Ovary (tissue), 3 donors: ENCODE measurements at regions not wholly inside any gene's neighbourhood (a gene's known extent, or its start where the extent isn't known, plus 50 kb on each side); places are given as distances from the start of the nearest gene placed in this dataset.

ENCODE experiments used
- EP300 ChIP-seq: sonication (generic); formaldehyde crosslinking; IDR thresholded peaks from one replicate; pipeline ENCODE4 v1.6.1; 2017; ENCODE audit warnings: antibody characterized with exemption
- POLR2A ChIP-seq: fragments of 450-650 bp; IDR thresholded peaks from one replicate; pipeline ENCODE4 v1.6.1; 2017; ENCODE audit warnings: antibody characterized with exemption, mild to moderate bottlenecking, moderate library complexity
- TF ChIP-seq, protein P1 (sequence below), 3 donors: fragments of 450-650 bp in 2 of 3; fragments of 200-600 bp in 1 of 3; IDR thresholded peaks; one replicate each; pipeline versions ENCODE4 v1.5.1 to v1.8.0; 2016 to 2022; ENCODE audit warnings: antibody characterized with exemption in 3 of 3, mild to moderate bottlenecking in 1 of 3
- donor health status: DM: no; HTN: no; CAD: no.

DNA sequence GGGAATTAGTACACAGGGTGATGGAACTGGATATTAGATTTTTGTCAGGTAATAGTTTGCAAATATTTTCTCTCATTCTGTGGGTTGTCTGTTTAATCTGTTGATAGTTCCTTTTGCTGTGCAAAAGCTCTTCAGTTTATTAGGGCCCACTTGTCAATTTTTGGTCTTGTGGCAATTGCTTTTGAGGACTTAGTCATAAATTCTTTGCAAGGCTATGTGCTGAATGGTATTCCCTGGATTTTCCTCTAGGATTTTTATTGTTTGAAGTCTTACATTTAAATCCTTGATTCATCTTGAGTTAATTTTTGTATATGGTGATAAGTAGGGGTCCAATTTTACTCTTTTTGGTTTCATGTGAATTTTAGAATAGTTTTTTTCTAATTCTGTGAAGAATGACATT is 111.3 kb downstream of the ARRDC4 start:
- TF ChIP-seq POLR2A (no peak), EP300 (no peak)
- TF ChIP-seq, protein P1, sequence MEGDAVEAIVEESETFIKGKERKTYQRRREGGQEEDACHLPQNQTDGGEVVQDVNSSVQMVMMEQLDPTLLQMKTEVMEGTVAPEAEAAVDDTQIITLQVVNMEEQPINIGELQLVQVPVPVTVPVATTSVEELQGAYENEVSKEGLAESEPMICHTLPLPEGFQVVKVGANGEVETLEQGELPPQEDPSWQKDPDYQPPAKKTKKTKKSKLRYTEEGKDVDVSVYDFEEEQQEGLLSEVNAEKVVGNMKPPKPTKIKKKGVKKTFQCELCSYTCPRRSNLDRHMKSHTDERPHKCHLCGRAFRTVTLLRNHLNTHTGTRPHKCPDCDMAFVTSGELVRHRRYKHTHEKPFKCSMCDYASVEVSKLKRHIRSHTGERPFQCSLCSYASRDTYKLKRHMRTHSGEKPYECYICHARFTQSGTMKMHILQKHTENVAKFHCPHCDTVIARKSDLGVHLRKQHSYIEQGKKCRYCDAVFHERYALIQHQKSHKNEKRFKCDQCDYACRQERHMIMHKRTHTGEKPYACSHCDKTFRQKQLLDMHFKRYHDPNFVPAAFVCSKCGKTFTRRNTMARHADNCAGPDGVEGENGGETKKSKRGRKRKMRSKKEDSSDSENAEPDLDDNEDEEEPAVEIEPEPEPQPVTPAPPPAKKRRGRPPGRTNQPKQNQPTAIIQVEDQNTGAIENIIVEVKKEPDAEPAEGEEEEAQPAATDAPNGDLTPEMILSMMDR (IDR thresholded peaks at IDR 0.05): no peak
